GM12892 (cell line): ENCODE measurements at regions not wholly inside any gene's neighbourhood (a gene's known extent, or its start where the extent isn't known, plus 50 kb on each side); places are given as distances from the start of the nearest gene placed in this dataset.

Experiments
- POLR2A ChIP-seq: IDR thresholded peaks from 2 replicates; pipeline ENCODE4 v1.6.1; 2011; ENCODE audit warnings: low read depth, low read length, control low read depth
- POLR2AphosphoS5 ChIP-seq: IDR thresholded peaks from 2 replicates; pipeline ENCODE4 v1.6.1; 2011; ENCODE audit warnings: low read depth, low read length, control low read depth

GRCh38 chr10:61294131-61294530 lies 159.1 kb downstream of the TMEM26 start:
- TF ChIP-seq POLR2AphosphoS5 (no peak), POLR2A (no peak)
